Breast epithelium (tissue), 3 donors: ENCODE measurements at regions not wholly inside any gene's neighbourhood (a gene's known extent, or its start where the extent isn't known, plus 50 kb on each side); places are given as distances from the start of the nearest gene placed in this dataset.

ENCODE experiments used
- POLR2AphosphoS5 ChIP-seq, 3 donors: sonication (generic); formaldehyde crosslinking; IDR thresholded peaks; one replicate each; pipeline ENCODE4 v1.6.1; 2017; ENCODE audit warnings: antibody characterized with exemption in 3 of 3
- TF ChIP-seq, protein P1 (sequence below), 3 donors: fragments of 450-650 bp; IDR thresholded peaks; one replicate each; pipeline ENCODE4 v1.5.1; 2016 to 2017; ENCODE audit warnings: antibody characterized with exemption in 3 of 3, mild to moderate bottlenecking in 3 of 3, moderate library complexity in 3 of 3

DNA sequence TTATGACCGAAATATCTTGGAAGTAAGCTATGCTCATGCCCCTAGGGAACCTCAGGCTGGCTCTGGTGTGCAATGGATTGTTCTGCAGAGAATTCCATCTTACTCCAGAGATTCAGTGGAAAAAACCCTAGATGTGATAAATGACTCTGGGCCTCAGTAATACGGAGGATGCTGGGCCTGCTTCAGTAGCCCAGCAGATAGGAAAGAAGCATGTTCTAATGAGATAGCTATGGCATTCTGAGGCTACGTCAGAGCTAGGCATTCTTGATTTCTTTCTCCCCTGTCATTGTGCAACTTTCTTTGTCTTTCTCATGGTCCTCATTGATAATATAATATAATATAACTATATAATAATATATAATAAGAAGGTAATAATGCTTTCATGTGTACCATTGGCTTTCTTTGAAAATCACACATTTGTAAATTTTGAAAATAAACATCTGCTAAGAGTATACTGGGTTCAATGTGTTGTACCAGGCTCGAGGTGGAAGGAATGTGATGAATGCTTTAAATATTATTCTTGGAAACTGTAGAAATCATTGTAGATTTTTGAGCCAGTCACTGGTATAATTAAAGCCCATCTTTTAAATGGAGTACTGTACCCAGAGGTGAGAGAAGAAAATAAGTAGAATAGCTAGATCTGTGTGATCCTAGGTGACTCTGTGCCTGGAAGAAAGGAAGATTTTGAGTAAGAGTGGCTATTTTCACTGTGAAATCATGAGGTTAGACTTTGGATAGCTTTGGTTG, 152.0 kb downstream of the IL15 start:
- TF ChIP-seq, protein P1, sequence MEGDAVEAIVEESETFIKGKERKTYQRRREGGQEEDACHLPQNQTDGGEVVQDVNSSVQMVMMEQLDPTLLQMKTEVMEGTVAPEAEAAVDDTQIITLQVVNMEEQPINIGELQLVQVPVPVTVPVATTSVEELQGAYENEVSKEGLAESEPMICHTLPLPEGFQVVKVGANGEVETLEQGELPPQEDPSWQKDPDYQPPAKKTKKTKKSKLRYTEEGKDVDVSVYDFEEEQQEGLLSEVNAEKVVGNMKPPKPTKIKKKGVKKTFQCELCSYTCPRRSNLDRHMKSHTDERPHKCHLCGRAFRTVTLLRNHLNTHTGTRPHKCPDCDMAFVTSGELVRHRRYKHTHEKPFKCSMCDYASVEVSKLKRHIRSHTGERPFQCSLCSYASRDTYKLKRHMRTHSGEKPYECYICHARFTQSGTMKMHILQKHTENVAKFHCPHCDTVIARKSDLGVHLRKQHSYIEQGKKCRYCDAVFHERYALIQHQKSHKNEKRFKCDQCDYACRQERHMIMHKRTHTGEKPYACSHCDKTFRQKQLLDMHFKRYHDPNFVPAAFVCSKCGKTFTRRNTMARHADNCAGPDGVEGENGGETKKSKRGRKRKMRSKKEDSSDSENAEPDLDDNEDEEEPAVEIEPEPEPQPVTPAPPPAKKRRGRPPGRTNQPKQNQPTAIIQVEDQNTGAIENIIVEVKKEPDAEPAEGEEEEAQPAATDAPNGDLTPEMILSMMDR (IDR thresholded peaks at IDR 0.05) = no peak
- no peak for TF ChIP-seq POLR2AphosphoS5 (IDR thresholded peaks at IDR 0.05)
